ENCODE measurements at regions not wholly inside any gene's neighbourhood (a gene's known extent, or its start where the extent isn't known, plus 50 kb on each side); places are given as distances from the start of the nearest gene placed in this dataset.

DNA sequence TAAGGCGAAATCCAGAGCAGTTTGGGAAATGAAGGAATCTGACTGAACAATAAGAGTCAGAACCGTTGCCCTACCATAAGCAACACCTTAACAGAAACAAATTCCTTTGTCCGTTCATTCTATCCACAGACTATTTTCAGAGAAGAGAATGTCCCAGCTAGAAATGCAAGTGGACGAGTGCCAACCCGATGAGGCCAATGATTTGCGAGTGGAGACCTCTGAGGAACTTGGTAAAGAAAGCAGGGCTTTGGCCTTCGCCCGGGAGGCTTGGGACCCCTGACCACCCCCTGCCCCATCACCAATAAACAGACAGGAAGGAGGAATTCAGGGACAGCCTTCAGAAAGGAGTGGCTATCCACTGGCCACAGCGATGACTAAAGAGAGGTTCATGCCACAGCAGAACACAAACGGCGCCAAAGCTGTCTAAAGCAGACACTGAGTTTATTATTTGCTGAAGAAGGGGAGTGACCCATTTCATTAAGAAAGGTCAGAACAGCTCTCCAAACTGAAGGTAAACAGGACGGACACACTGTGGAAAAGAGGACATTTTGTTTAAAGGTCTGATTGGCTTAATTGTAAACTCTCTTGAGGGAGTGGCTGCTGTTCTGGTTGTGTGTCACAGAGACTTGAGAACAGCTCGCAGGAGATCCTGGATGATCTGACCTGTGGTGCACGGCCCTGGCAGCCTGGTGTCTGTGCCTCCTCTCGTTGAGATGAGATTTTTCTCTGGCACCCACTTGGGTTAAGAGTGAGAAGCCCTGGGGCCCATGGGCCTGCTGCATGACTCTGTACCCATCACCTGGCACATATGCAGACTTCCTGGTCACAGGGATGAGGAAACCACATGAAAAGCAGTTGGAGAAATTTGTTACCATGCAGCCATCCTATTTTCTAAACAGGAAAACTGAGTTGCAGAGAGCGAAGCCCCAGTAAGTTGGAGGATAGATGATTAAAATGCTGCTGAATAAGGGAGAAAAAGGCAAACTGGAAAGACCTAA lies 142.0 kb upstream of the PZP start:
- CTCF ChIA-PET = interaction anchor here (1.1 to 1.7 kb wide), 2 partner anchors 28 to 693 kb away, joined by 4 read pairs; no protein-coding TSS in a partner anchor
- Histone ChIP-seq H4K20me1 (ENCODE audit: control insufficient read depth, insufficient read depth) (no peaks in the 10 kb centered on the region), H3K36me3 (ENCODE audit: control insufficient read depth in 2 of 2, insufficient read depth in 2 of 2, low read length in 1 of 2) (no peaks in the 10 kb centered on the region), H3K9ac (ENCODE audit: control insufficient read depth, insufficient read depth, low read length) (no peak overlapping the region), H3K27me3 (replicated peaks in 1 of 2; ENCODE audit: control insufficient read depth in 2 of 2, insufficient read depth in 2 of 2, low read length in 1 of 2) (no peaks in the 10 kb centered on the region), H3K9me3 (replicated peaks; ENCODE audit: control insufficient read depth, insufficient read depth, low read length) (peaks cover 25% of the 10 kb centered on the region), H3K27ac (ENCODE audit: control insufficient read depth, insufficient read depth) (no peak overlapping the region), H3K79me2 (ENCODE audit: control insufficient read depth, insufficient read depth, low read length) (no peaks in the 10 kb centered on the region), H3K4me1 (ENCODE audit: control insufficient read depth, insufficient read depth, low read length) (peaks cover 3% of the 10 kb centered on the region; the same call in 1 of the 2 replicates), H3K4me3 (no peak overlapping the region), H2AFZ (ENCODE audit: control insufficient read depth, low read depth, low read length) (no peak overlapping the region), H3K4me2 (ENCODE audit: control insufficient read depth, insufficient read depth) (no peak overlapping the region)
- BruUV-seq (replicated peaks) = no TSS peak
- in situ Hi-C loops (cut with MboI) (no loop called here), intact Hi-C loops (cut with micrococcal nuclease; ENCODE audit: unreplicated experiment) (no loop called here)
- SMC1A ChIA-PET (ENCODE audit: uncharacterized antibody, unreplicated experiment) = interaction anchor here (1.1 to 2.0 kb wide), 2 partner anchors 12 to 17 kb away, joined by 3 to 5 read pairs; no protein-coding TSS in a partner anchor
- FAIRE-seq (no peak), ATAC-seq (no peak), DNase-seq (ENCODE audit: low read depth, low spot score) (no peak)
- POLR2A ChIA-PET = no interaction called here
- WGBS (ENCODE audit: insufficient coverage, insufficient replicate concordance, low lambda C conversion rate, missing lambda C conversion rate) = 67% methylated on average over 16 of the region's 16 CpGs
- RAD21 ChIA-PET (ENCODE audit: unreplicated experiment) = no interaction called here
- TF ChIP-seq NFYA (IDR thresholded peaks at IDR 0.05; ENCODE audit: borderline replicate concordance, low read depth, low read length) (no peak), FOS (IDR thresholded peaks at IDR 0.05; ENCODE audit: borderline replicate concordance, extremely low read depth, insufficient read length) (no peak), RBBP5 (conservative IDR thresholded peaks at IDR 0.05) (no peak), TAF1 (IDR thresholded peaks at IDR 0.05; ENCODE audit: borderline replicate concordance, low read depth, low read length) (no peak), MTA2 (IDR thresholded peaks at IDR 0.05; ENCODE audit: low read depth) (no peak), MYB (IDR thresholded peaks at IDR 0.05; ENCODE audit: borderline replicate concordance, low read depth, low read length) (no peak), KLF5 (IDR thresholded peaks at IDR 0.05; ENCODE audit: partially characterized antibody) (no peak), POLR2AphosphoS5 (IDR thresholded peaks at IDR 0.05; ENCODE audit: low read length) (no peak), CREM (IDR thresholded peaks at IDR 0.05; ENCODE audit: low read depth) (no peak), YBX1 (IDR thresholded peaks at IDR 0.05) (no peak)
- TF ChIP-seq, protein P1, sequence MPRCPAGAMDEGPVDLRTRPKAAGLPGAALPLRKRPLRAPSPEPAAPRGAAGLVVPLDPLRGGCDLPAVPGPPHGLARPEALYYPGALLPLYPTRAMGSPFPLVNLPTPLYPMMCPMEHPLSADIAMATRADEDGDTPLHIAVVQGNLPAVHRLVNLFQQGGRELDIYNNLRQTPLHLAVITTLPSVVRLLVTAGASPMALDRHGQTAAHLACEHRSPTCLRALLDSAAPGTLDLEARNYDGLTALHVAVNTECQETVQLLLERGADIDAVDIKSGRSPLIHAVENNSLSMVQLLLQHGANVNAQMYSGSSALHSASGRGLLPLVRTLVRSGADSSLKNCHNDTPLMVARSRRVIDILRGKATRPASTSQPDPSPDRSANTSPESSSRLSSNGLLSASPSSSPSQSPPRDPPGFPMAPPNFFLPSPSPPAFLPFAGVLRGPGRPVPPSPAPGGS (IDR thresholded peaks at IDR 0.05; ENCODE audit: borderline replicate concordance, insufficient read depth, low read depth, low read length, poor library complexity, severe bottlenecking) = no peak
- TF ChIP-seq, protein P2, sequence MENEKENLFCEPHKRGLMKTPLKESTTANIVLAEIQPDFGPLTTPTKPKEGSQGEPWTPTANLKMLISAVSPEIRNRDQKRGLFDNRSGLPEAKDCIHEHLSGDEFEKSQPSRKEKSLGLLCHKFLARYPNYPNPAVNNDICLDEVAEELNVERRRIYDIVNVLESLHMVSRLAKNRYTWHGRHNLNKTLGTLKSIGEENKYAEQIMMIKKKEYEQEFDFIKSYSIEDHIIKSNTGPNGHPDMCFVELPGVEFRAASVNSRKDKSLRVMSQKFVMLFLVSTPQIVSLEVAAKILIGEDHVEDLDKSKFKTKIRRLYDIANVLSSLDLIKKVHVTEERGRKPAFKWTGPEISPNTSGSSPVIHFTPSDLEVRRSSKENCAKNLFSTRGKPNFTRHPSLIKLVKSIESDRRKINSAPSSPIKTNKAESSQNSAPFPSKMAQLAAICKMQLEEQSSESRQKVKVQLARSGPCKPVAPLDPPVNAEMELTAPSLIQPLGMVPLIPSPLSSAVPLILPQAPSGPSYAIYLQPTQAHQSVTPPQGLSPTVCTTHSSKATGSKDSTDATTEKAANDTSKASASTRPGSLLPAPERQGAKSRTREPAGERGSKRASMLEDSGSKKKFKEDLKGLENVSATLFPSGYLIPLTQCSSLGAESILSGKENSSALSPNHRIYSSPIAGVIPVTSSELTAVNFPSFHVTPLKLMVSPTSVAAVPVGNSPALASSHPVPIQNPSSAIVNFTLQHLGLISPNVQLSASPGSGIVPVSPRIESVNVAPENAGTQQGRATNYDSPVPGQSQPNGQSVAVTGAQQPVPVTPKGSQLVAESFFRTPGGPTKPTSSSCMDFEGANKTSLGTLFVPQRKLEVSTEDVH (IDR thresholded peaks at IDR 0.05; ENCODE audit: low read depth, partially characterized antibody) = no peak
- TF ChIP-seq, protein P3, sequence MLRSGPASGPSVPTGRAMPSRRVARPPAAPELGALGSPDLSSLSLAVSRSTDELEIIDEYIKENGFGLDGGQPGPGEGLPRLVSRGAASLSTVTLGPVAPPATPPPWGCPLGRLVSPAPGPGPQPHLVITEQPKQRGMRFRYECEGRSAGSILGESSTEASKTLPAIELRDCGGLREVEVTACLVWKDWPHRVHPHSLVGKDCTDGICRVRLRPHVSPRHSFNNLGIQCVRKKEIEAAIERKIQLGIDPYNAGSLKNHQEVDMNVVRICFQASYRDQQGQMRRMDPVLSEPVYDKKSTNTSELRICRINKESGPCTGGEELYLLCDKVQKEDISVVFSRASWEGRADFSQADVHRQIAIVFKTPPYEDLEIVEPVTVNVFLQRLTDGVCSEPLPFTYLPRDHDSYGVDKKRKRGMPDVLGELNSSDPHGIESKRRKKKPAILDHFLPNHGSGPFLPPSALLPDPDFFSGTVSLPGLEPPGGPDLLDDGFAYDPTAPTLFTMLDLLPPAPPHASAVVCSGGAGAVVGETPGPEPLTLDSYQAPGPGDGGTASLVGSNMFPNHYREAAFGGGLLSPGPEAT (IDR thresholded peaks at IDR 0.05; ENCODE audit: low read depth) = no peak
- TF ChIP-seq, protein P4, sequence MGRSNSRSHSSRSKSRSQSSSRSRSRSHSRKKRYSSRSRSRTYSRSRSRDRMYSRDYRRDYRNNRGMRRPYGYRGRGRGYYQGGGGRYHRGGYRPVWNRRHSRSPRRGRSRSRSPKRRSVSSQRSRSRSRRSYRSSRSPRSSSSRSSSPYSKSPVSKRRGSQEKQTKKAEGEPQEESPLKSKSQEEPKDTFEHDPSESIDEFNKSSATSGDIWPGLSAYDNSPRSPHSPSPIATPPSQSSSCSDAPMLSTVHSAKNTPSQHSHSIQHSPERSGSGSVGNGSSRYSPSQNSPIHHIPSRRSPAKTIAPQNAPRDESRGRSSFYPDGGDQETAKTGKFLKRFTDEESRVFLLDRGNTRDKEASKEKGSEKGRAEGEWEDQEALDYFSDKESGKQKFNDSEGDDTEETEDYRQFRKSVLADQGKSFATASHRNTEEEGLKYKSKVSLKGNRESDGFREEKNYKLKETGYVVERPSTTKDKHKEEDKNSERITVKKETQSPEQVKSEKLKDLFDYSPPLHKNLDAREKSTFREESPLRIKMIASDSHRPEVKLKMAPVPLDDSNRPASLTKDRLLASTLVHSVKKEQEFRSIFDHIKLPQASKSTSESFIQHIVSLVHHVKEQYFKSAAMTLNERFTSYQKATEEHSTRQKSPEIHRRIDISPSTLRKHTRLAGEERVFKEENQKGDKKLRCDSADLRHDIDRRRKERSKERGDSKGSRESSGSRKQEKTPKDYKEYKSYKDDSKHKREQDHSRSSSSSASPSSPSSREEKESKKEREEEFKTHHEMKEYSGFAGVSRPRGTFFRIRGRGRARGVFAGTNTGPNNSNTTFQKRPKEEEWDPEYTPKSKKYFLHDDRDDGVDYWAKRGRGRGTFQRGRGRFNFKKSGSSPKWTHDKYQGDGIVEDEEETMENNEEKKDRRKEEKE (IDR thresholded peaks at IDR 0.05) = no peak
